ENCODE measurements at regions not wholly inside any gene's neighbourhood (a gene's known extent, or its start where the extent isn't known, plus 50 kb on each side); places are given as distances from the start of the nearest gene placed in this dataset.

DNA sequence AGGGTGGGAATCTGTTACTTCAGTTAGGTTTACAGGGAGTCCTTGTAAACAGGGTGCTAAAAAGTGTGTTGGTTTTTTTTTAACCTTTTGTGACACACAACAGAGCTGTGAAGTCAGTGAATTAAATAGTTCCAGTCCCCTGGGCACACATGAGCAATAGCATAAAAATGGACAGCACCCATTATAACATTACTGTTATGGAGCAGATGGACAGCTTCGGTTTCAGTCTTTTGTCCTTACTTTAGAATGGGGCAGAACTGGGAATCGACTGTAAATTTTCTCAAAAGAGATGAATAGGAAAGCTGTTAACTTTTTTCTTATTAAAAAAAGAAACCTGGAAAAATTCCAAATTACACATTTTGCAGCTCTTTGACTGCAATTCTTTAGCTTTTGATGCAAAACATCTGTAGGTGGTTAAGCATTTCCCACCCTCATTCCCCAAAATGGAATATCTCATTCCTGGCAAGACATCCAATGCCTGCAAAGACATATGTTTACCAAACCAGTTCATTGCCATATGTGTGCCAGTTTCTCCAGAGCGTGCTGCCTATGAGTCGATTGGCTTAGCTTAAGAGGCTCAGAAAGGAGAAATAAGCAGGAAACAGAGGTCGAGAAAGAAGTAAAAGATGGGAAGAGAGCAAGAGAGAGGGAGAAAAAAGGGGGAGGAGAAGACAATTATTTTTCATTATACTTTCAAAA lies 212.3 kb upstream of the TMEM161B start (continued):
- TF ChIP-seq MAX (IDR thresholded peaks at IDR 0.05) (no peak), HNF4A (conservative IDR thresholded peaks at IDR 0.05) (no peak), YY1 (IDR thresholded peaks at IDR 0.05) (no peak), RXRA (IDR thresholded peaks at IDR 0.05) (no peak)

GRCh38 chr5:88480245-88480644 lies 211.6 kb upstream of the TMEM161B start:
- H3K9ac ChIP-seq (ENCODE audit: low read depth in 1 of 2, low read length in 2 of 2), result no peak overlapping the region
- 59% methylated on average over 4 of the region's 4 CpGs for WGBS
- no peaks in the 10 kb centered on the region for H3K9me3 ChIP-seq (ENCODE audit: control insufficient read depth in 4 of 4, low read length in 3 of 4)
- H3K27ac ChIP-seq (ENCODE audit: low read depth in 1 of 2, low read length in 2 of 2), result no peak overlapping the region
- H3K36me3 ChIP-seq (ENCODE audit: control insufficient read depth in 4 of 4, insufficient read depth in 3 of 4, low read depth in 1 of 4, low read length in 3 of 4), result no peaks in the 10 kb centered on the region
- no peak for DNase-seq (ENCODE audit: low spot score)
- no peaks in the 10 kb centered on the region for H3K27me3 ChIP-seq (ENCODE audit: control insufficient read depth in 4 of 4, insufficient read depth in 4 of 4, low read length in 3 of 4)
- TF ChIP-seq NR2F2 (IDR thresholded peaks at IDR 0.05), result no peak
- TF ChIP-seq SP1 (IDR thresholded peaks at IDR 0.05), result no peak
- TF ChIP-seq TAF1 (conservative IDR thresholded peaks at IDR 0.05), result no peak
- no peak for TF ChIP-seq GABPA (IDR thresholded peaks at IDR 0.05 in 1 of 2, conservative IDR thresholded peaks at IDR 0.05 in 1 of 2)
- peaks cover 0 to 6% (median 0%) of the 10 kb centered on the region in 4 donors for H3K4me1 ChIP-seq (ENCODE audit: control insufficient read depth in 4 of 4, insufficient read depth in 4 of 4, low read length in 3 of 4)
- no peak overlapping the region for H3K4me3 ChIP-seq (ENCODE audit: low read depth in 1 of 3, low read length in 3 of 3)

DNA sequence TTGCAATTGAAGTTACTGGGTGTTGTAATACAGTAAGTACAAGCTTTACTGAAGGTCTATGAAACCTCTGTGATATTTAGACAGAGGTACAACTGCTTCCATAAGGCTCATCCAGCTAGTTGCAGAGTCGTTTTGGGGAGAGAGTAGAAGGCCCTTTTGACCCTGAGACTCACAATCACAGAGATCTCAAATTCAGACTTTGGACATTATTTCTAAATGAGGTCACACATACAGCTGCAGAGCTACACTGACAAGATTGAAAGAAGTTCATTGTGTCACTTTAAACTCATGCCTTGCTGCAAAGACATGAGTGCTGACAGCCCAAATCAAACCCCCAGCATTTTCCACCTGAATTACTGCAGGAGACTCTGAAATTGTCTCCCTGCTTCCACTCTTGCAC lies 205.9 kb upstream of the TMEM161B start:
- Histone ChIP-seq H3K4me3 (ENCODE audit: low read depth in 1 of 3, low read length in 3 of 3) (no peak overlapping the region), H3K36me3 (ENCODE audit: control insufficient read depth in 4 of 4, insufficient read depth in 3 of 4, low read depth in 1 of 4, low read length in 3 of 4) (no peaks in the 10 kb centered on the region), H3K9ac (ENCODE audit: low read depth in 1 of 2, low read length in 2 of 2) (no peak overlapping the region), H3K27me3 (ENCODE audit: control insufficient read depth in 4 of 4, insufficient read depth in 4 of 4, low read length in 3 of 4) (no peaks in the 10 kb centered on the region), H3K9me3 (ENCODE audit: control insufficient read depth in 4 of 4, low read length in 3 of 4) (no peaks in the 10 kb centered on the region), H3K4me1 (ENCODE audit: control insufficient read depth in 4 of 4, insufficient read depth in 4 of 4, low read length in 3 of 4) (peaks cover 0 to 10% (median 7%) of the 10 kb centered on the region in 4 donors), H3K27ac (ENCODE audit: low read depth in 1 of 2, low read length in 2 of 2) (no peak overlapping the region)
- 5% methylated on average over 1 of the region's 1 CpG for WGBS
- TF ChIP-seq JUND (IDR thresholded peaks at IDR 0.05) (peak; percentile 64 to 70), SP1 (IDR thresholded peaks at IDR 0.05) (peak; percentile 52), MAX (IDR thresholded peaks at IDR 0.05) (no peak), HNF4G (IDR thresholded peaks at IDR 0.05) (peak; percentile 28), RXRA (IDR thresholded peaks at IDR 0.05) (peak; percentile 16 to 44), RAD21 (IDR thresholded peaks at IDR 0.05) (peak in 1 of 2 donors; percentile 4), GABPA (IDR thresholded peaks at IDR 0.05 in 1 of 2, conservative IDR thresholded peaks at IDR 0.05 in 1 of 2) (no peak), REST (IDR thresholded peaks at IDR 0.05) (no peak), HNF4A (conservative IDR thresholded peaks at IDR 0.05) (peak; percentile 85 to 87), EGR1 (IDR thresholded peaks at IDR 0.05; ENCODE audit: low read depth in 2 of 2) (no peak), FOXA1 (IDR thresholded peaks at IDR 0.05) (no peak)
- TF ChIP-seq, protein P1, sequence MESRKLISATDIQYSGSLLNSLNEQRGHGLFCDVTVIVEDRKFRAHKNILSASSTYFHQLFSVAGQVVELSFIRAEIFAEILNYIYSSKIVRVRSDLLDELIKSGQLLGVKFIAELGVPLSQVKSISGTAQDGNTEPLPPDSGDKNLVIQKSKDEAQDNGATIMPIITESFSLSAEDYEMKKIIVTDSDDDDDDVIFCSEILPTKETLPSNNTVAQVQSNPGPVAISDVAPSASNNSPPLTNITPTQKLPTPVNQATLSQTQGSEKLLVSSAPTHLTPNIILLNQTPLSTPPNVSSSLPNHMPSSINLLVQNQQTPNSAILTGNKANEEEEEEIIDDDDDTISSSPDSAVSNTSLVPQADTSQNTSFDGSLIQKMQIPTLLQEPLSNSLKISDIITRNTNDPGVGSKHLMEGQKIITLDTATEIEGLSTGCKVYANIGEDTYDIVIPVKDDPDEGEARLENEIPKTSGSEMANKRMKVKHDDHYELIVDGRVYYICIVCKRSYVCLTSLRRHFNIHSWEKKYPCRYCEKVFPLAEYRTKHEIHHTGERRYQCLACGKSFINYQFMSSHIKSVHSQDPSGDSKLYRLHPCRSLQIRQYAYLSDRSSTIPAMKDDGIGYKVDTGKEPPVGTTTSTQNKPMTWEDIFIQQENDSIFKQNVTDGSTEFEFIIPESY (IDR thresholded peaks at IDR 0.05), result no peak
- no peak for DNase-seq (ENCODE audit: low spot score)
